Skeletal muscle cell (primary cell): ENCODE measurements at regions not wholly inside any gene's neighbourhood (a gene's known extent, or its start where the extent isn't known, plus 50 kb on each side); places are given as distances from the start of the nearest gene placed in this dataset.

ENCODE experiments used
- DNase-seq: peaks from one replicate; pipeline ENCODE4 v3.0.0-alpha.2; 2010; ENCODE audit warnings: low read depth
- H3K4me3 ChIP-seq: 2 replicates; pipeline ENCODE4 v1.5.1; 2011; ENCODE audit warnings: low read depth, mild to moderate bottlenecking, control low read depth, low read length, moderate library complexity

- H3K4me3 ChIP-seq: no peak overlapping the region
- DNase-seq: no peak
These were observed 57.5 kb upstream of the KLF13 start for GRCh38 chr15:31268911-31269784.

GRCh38 chr15:31269816-31270575 lies 56.6 kb upstream of the KLF13 start:
- no peak overlapping the region for H3K4me3 ChIP-seq
- DNase-seq: no peak

GRCh38 chr15:31270767-31271166 lies 55.9 kb upstream of the KLF13 start:
- DNase-seq: no peak
- H3K4me3 ChIP-seq: no peak overlapping the region

- no peak for DNase-seq
- H3K4me3 ChIP-seq: no peak overlapping the region
These were observed 55.4 kb upstream of the KLF13 start for GRCh38 chr15:31271224-31271635.

- H3K4me3 ChIP-seq: no peak overlapping the region
- no peak for DNase-seq
These were observed 54.7 kb upstream of the KLF13 start for GRCh38 chr15:31271711-31272557.

- H3K4me3 ChIP-seq: no peak overlapping the region
- no peak for DNase-seq
These were observed 53.9 kb upstream of the KLF13 start for GRCh38 chr15:31272558-31273257.

- H3K4me3 ChIP-seq: no peak overlapping the region
- no peak for DNase-seq
These were observed 53.2 kb upstream of the KLF13 start for GRCh38 chr15:31273258-31273941.

- H3K4me3 ChIP-seq: no peak overlapping the region
- DNase-seq: no peak
These were observed 51.9 kb upstream of the KLF13 start for GRCh38 chr15:31274496-31275330.

GRCh38 chr15:31275331-31276262 lies 51.0 kb upstream of the KLF13 start:
- H3K4me3 ChIP-seq: no peak overlapping the region

GRCh38 chr15:31276596-31277298 lies 49.9 kb upstream of the KLF13 start:
- no peak overlapping the region for H3K4me3 ChIP-seq
- no peak for DNase-seq

More at GRCh38 chr15:31275331-31276262, 51.0 kb upstream of the KLF13 start:
- no peak for DNase-seq
